HAP-1 (cell line): ENCODE measurements at regions not wholly inside any gene's neighbourhood (a gene's known extent, or its start where the extent isn't known, plus 50 kb on each side); places are given as distances from the start of the nearest gene placed in this dataset.
"Not testable (repeated sequence)": the region's sequence is repeated elsewhere in the genome, so short reads cannot be mapped to it uniquely, and the experiment has no call there.

Experiments
- DNase-seq, 2 experiments: peaks; one replicate each; pipeline ENCODE4 v3.0.0-alpha.2; 2016 to 2020; ENCODE audit warnings: low spot score in 2 of 2
- H3K27me3 ChIP-seq: fragments of 250-450 bp; sonication (Bioruptor Pico); 2 replicates; pipeline ENCODE4 v1.5.1; 2020; ENCODE audit warnings: low read depth, mild to moderate bottlenecking, moderate library complexity
- H3K36me3 ChIP-seq: fragments of 250-450 bp; sonication (Bioruptor Pico); replicated peaks from 2 replicates; pipeline ENCODE4 v1.5.1; 2020; ENCODE audit warnings: mild to moderate bottlenecking
- H3K4me1 ChIP-seq: fragments of 250-450 bp; sonication (Bioruptor Pico); 2 replicates; pipeline ENCODE4 v1.5.1; 2020; ENCODE audit warnings: mild to moderate bottlenecking
- H3K4me3 ChIP-seq: fragments of 250-450 bp; sonication (Bioruptor Pico); 2 replicates; pipeline ENCODE4 v1.5.1; 2020; ENCODE audit warnings: mild to moderate bottlenecking, moderate library complexity
- H3K9me3 ChIP-seq: fragments of 250-450 bp; sonication (Bioruptor Pico); 2 replicates; pipeline ENCODE4 v1.5.1; 2020; ENCODE audit warnings: mild to moderate bottlenecking, moderate library complexity
- in situ Hi-C: fragments of 300-500 bp; cut with MboI; formaldehyde crosslinking; loops from 3 replicates; pipeline ENCODE4 v1.14.3; 2020; ENCODE audit warnings: low sequenced_read_pairs, inconsistent platforms, mixed read lengths

GRCh38 chr18:6566338-6566911, 151.7 kb upstream of the L3MBTL4 start:
- no peaks in the 10 kb centered on the region; the same call in 1 of the 2 replicates for H3K9me3 ChIP-seq
- no peak overlapping the region for H3K4me3 ChIP-seq
- H3K4me1 ChIP-seq: no peaks in the 10 kb centered on the region
- H3K27me3 ChIP-seq: no peaks in the 10 kb centered on the region
- no peak for DNase-seq
- in situ Hi-C loops: no loop called here
- H3K36me3 ChIP-seq: no peaks in the 10 kb centered on the region

DNA sequence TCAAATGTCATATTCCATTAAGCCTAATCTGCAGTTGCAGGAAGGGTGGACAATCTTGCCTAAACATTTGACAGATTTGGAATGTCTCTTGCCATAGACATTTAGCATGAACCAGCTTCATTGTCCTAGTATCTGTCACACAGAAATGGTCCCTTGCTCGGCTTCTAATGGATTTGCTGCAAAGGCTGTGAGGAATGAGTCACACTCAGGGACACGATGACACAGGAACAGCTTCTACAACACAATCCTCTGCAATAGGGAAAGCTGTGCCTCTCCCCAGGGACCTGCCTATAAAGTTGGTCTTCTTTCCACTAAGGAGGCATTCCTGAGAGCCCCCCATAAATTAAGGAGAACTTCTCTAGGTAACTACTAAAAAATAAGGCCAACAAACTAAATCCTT, 155.1 kb upstream of the L3MBTL4 start:
- Histone ChIP-seq H3K9me3 (no peaks in the 10 kb centered on the region), H3K27me3 (no peaks in the 10 kb centered on the region)
- in situ Hi-C loops: no loop called here

DNA sequence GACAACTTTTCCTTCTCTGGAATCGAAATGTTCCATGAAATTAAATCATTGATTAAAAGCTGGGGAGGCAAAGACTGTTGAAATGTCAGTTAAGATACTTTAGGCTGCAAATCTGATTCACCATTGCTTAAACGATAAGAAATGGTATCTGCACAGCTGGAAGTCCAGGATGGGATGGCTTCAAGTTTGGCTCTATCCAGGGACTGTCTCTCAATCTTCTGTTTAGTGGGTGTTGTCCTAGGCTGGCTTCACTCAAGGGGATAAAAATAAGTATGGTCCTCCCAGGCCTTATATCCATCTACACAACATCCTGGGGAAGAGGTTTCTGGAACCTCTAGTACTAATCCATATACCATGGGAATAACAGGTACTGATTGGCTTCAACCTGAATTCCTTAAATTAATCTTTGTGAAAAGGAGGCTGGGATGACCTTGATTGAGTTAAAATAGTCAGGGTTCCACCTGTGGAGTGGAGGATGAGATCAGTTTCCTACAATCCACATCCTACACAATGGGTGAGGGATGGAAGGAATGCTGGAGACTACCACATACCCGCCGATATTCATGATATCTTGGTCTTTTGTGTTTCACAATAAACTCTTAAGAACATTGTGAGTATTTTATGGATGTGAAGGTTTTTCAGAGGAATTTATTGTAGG, 156.0 kb upstream of the L3MBTL4 start:
- H3K9me3 ChIP-seq: no peaks in the 10 kb centered on the region
- in situ Hi-C loops: no loop called here
- H3K4me3 ChIP-seq: no peak overlapping the region
- no peaks in the 10 kb centered on the region for H3K4me1 ChIP-seq
- DNase-seq: no peak
- H3K27me3 ChIP-seq: no peaks in the 10 kb centered on the region
- H3K36me3 ChIP-seq: no peaks in the 10 kb centered on the region

More for the DNA sequence above, 155.1 kb upstream of the L3MBTL4 start:
- Histone ChIP-seq H3K36me3 (no peaks in the 10 kb centered on the region), H3K4me1 (no peaks in the 10 kb centered on the region), H3K4me3 (no peak overlapping the region)
- DNase-seq: no peak

GRCh38 chr18:6571239-6571602, 156.5 kb upstream of the L3MBTL4 start:
- Histone ChIP-seq H3K4me3 (no peak overlapping the region), H3K36me3 (no peaks in the 10 kb centered on the region), H3K4me1 (no peaks in the 10 kb centered on the region), H3K9me3 (no peaks in the 10 kb centered on the region), H3K27me3 (no peaks in the 10 kb centered on the region)
- in situ Hi-C loops: no loop called here
- no peak for DNase-seq

- H3K36me3 ChIP-seq, DNase-seq, H3K27me3 ChIP-seq, H3K4me3 ChIP-seq, in situ Hi-C loops, H3K4me1 ChIP-seq, H3K9me3 ChIP-seq: not testable (repeated sequence)
Measured at GRCh38 chr18:6572192-6572591, 157.3 kb upstream of the ARHGAP28 start.

GRCh38 chr18:6574631-6575030, 154.9 kb upstream of the ARHGAP28 start:
- in situ Hi-C loops: no loop called here
- Histone ChIP-seq H3K36me3 (no peaks in the 10 kb centered on the region), H3K27me3 (no peaks in the 10 kb centered on the region), H3K4me3 (no peak overlapping the region), H3K9me3 (no peaks in the 10 kb centered on the region), H3K4me1 (no peaks in the 10 kb centered on the region)
- DNase-seq: no peak

- Histone ChIP-seq H3K27me3 (no peaks in the 10 kb centered on the region), H3K36me3 (no peaks in the 10 kb centered on the region), H3K4me1 (no peaks in the 10 kb centered on the region), H3K4me3 (no peak overlapping the region), H3K9me3 (no peaks in the 10 kb centered on the region)
- DNase-seq: no peak
- in situ Hi-C loops: no loop called here
Measured at GRCh38 chr18:6575908-6576307, 153.6 kb upstream of the ARHGAP28 start.

DNA sequence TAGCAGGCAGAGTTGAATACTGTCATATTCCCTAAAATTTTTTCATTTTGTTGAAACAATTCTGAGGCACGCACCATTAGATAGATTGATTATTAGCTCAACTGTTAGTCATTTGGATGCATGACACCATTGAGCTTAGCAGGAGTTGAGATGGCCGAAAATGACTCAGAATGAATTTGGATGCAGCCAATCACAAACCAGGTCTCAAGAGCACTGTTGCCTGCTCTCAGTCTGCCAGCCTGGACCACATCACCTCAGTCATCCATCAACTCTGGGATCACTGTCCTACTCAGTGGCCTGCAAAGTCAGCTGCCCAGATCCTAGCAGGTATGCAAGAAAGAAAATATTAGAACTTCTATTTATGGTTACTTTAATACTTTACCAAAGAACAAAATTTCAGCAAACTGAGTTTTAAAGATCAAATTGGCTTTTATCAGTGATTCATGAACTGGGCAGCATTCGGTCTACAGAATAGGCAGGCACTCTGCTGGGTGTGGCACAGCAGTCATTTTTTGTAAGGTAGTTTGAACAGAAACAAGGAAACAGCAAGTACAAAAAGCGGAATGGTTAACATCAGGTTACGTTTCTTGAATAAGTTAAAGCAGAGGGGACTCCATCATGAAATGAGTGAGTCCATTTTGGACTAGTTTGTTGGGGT, 152.7 kb upstream of the ARHGAP28 start:
- in situ Hi-C loops: no loop called here
- H3K4me1 ChIP-seq: no peaks in the 10 kb centered on the region
- H3K9me3 ChIP-seq: no peaks in the 10 kb centered on the region

GRCh38 chr18:6578686-6579085, 150.8 kb upstream of the ARHGAP28 start:
- Histone ChIP-seq H3K27me3 (no peaks in the 10 kb centered on the region), H3K9me3 (no peaks in the 10 kb centered on the region), H3K4me3 (no peak overlapping the region), H3K4me1 (no peaks in the 10 kb centered on the region), H3K36me3 (no peaks in the 10 kb centered on the region)
- no peak for DNase-seq
- in situ Hi-C loops: no loop called here

More for the DNA sequence above, 152.7 kb upstream of the ARHGAP28 start:
- H3K36me3 ChIP-seq: no peaks in the 10 kb centered on the region
- DNase-seq: no peak
- H3K4me3 ChIP-seq: no peak overlapping the region
- H3K27me3 ChIP-seq: no peaks in the 10 kb centered on the region

DNA sequence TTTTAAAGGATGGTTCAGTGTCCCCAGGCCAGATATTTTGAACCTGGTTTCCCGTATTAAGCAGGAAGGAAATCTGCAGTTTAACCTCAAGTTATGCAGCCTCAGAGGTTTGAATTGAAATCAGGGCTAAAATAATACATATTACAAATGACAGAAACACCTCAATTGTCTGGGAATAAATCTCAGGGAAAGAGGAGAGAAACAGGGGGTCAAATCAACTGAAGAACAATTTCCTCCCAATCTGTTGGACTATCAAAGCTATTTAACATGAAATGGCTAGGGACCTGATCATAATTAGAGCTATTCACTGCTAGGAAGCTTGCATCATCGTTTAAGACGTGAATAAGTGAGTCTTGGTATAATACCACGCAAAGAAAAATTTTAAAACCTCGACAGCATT, 150.0 kb upstream of the ARHGAP28 start:
- H3K9me3 ChIP-seq: no peaks in the 10 kb centered on the region
- no peaks in the 10 kb centered on the region for H3K4me1 ChIP-seq
- in situ Hi-C loops: no loop called here
- DNase-seq: no peak
- no peaks in the 10 kb centered on the region for H3K36me3 ChIP-seq
- no peaks in the 10 kb centered on the region for H3K27me3 ChIP-seq
- no peak overlapping the region for H3K4me3 ChIP-seq

DNA sequence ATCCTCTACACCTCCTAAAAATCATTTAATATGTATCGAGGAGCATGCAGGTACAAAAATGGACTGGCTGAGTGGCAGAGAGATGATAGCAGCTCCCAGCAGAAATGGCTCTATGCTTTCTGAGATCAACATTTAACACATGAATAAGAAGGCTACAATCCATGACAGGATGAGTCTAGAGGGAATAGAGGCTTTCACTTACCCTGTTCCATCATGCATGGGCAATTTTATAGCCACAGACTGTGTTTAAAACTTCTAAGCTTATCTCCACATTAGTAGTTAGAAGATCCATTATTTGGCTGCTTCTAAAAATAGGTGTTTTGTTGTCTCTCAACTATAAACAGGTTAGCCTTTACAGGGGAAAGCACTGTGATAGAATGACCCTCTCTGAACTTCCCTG, 149.1 kb upstream of the ARHGAP28 start:
- no peaks in the 10 kb centered on the region for H3K27me3 ChIP-seq
- in situ Hi-C loops: no loop called here
- H3K9me3 ChIP-seq: no peaks in the 10 kb centered on the region; the same call in 1 of the 2 replicates
- no peak overlapping the region for H3K4me3 ChIP-seq
- DNase-seq: no peak
- H3K36me3 ChIP-seq: no peaks in the 10 kb centered on the region
- no peaks in the 10 kb centered on the region for H3K4me1 ChIP-seq

DNA sequence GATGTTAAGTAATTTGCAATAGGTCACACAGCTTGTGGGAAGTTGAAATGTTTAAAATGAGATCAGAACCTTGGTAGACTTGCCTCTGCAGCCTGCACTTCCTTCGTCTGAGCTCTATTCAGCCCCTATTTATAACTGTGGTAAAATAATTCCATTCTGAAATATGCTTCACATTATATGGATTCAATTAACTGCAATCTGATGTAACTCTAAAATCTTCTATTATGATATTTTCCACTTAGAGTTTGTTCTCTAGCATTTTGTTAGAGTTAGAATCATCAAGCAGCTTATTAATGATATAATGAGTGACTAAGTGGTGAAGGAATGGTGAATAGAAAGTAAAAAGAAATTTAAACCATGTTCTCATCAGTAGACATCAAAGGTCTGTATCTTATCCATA, 139.6 kb upstream of the ARHGAP28 start:
- DNase-seq: no peak
- in situ Hi-C loops: no loop called here
- H3K36me3 ChIP-seq: no peaks in the 10 kb centered on the region
- H3K4me3 ChIP-seq: no peak overlapping the region
- no peaks in the 10 kb centered on the region for H3K4me1 ChIP-seq
- no peaks in the 10 kb centered on the region; the same call in 1 of the 2 replicates for H3K9me3 ChIP-seq
- no peaks in the 10 kb centered on the region for H3K27me3 ChIP-seq

- no peak for DNase-seq
- H3K4me3 ChIP-seq: no peak overlapping the region
- H3K9me3 ChIP-seq: no peaks in the 10 kb centered on the region
- H3K27me3 ChIP-seq: no peaks in the 10 kb centered on the region
- H3K36me3 ChIP-seq: no peaks in the 10 kb centered on the region
- in situ Hi-C loops: no loop called here
- H3K4me1 ChIP-seq: no peaks in the 10 kb centered on the region
Measured at GRCh38 chr18:6590326-6590725, 139.2 kb upstream of the ARHGAP28 start.

DNA sequence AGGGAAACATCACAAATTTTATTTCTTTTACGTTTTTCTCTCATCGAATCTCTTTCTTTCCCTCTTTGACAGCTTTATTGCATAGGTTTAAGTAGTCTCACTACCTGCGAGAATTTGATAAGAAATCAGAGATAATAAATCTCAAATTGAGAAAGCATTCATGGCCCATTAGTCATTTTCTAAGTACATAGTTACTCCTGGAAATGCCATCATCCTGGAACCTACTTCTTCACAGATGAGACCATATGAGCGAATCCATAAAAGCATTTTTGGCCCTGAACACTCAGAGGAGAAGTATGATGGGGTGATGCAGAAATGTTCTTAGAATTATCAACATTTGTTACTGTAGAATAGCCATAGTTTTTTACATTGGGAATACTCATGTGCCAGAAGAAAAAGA, 138.0 kb upstream of the ARHGAP28 start:
- DNase-seq: no peak

More for the DNA sequence above, 138.0 kb upstream of the ARHGAP28 start:
- Histone ChIP-seq H3K4me1 (no peaks in the 10 kb centered on the region), H3K4me3 (no peak overlapping the region), H3K9me3 (no peaks in the 10 kb centered on the region), H3K36me3 (no peaks in the 10 kb centered on the region), H3K27me3 (no peaks in the 10 kb centered on the region)
- in situ Hi-C loops: no loop called here
